RWPE2 (cell line): ENCODE measurements at regions not wholly inside any gene's neighbourhood (a gene's known extent, or its start where the extent isn't known, plus 50 kb on each side); places are given as distances from the start of the nearest gene placed in this dataset.
"Not testable (repeated sequence)": the region's sequence is repeated elsewhere in the genome, so short reads cannot be mapped to it uniquely, and the experiment has no call there.

Experiments used
- ATAC-seq: fragments of 200-7000 bp; cut with Tn5 transposase; 3 replicates; pipeline ENCODE4 v1.9.1; 2021; ENCODE audit warnings: low read depth
- DNase-seq: peaks from one replicate; pipeline ENCODE4 v3.0.0-alpha.2; 2020; ENCODE audit warnings: low spot score
- H3K27ac ChIP-seq: fragments of 450-650 bp; 2 replicates; pipeline ENCODE4 v1.5.1; 2017; ENCODE audit warnings: mild to moderate bottlenecking; ENCODE audit not compliant: poor library complexity, severe bottlenecking
- H3K27me3 ChIP-seq: fragments of 250-450 bp; sonication (Bioruptor Pico); 2 replicates; pipeline ENCODE4 v1.5.1; 2021; ENCODE audit warnings: mild to moderate bottlenecking, moderate library complexity; ENCODE audit not compliant: insufficient read depth, poor library complexity, severe bottlenecking
- H3K36me3 ChIP-seq: fragments of 250-450 bp; sonication (Bioruptor Pico); 2 replicates; pipeline ENCODE4 v1.5.1; 2020; ENCODE audit warnings: low read depth, mild to moderate bottlenecking, moderate library complexity
- H3K4me1 ChIP-seq: fragments of 250-450 bp; sonication (Bioruptor Pico); 2 replicates; pipeline ENCODE4 v1.5.1; 2021; ENCODE audit warnings: mild to moderate bottlenecking, moderate library complexity; ENCODE audit not compliant: insufficient read depth, poor library complexity, severe bottlenecking
- H3K4me3 ChIP-seq: fragments of 250-450 bp; sonication (Bioruptor Pico); 2 replicates; pipeline ENCODE4 v1.5.1; 2021; ENCODE audit warnings: mild to moderate bottlenecking, moderate library complexity; ENCODE audit not compliant: severe bottlenecking
- H3K9me3 ChIP-seq: fragments of 250-450 bp; sonication (Bioruptor Pico); 2 replicates; pipeline ENCODE4 v1.5.1; 2021; ENCODE audit warnings: mild to moderate bottlenecking, moderate library complexity; ENCODE audit not compliant: severe bottlenecking
- TF ChIP-seq, protein P1 (sequence below): fragments of 450-650 bp; IDR thresholded peaks from one replicate; pipeline ENCODE4 v1.5.1; 2017; ENCODE audit warnings: mild to moderate bottlenecking, moderate library complexity; ENCODE audit not compliant: poor library complexity, severe bottlenecking

DNA sequence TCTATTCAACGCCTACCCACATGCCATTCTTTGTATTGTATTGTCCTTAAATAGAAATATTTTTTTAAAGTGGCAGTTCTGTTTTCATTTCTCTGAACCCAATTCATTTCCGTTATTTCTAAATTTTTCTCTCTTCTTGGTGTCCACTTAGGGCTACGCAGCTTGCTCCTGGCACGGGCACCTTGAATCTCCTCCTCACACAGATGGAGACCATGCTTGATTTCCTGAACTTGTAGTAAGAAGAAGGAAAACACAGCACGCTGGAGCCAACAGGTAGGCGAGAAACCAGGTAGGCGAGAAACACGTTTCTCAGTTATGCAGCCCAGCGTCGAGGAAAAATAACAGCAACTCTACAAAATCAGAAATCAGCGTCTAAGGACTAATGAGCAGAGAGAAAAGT, 428.9 kb downstream of the STK39 start:
- H3K4me3 ChIP-seq = no peak overlapping the region
- H3K9me3 ChIP-seq = no peaks in the 10 kb centered on the region
- H3K27ac ChIP-seq = no peak overlapping the region
- no peaks in the 10 kb centered on the region for H3K27me3 ChIP-seq
- ATAC-seq (no peak), DNase-seq (no peak)
- H3K36me3 ChIP-seq = no peaks in the 10 kb centered on the region
- H3K4me1 ChIP-seq = no peaks in the 10 kb centered on the region
- TF ChIP-seq, protein P1, sequence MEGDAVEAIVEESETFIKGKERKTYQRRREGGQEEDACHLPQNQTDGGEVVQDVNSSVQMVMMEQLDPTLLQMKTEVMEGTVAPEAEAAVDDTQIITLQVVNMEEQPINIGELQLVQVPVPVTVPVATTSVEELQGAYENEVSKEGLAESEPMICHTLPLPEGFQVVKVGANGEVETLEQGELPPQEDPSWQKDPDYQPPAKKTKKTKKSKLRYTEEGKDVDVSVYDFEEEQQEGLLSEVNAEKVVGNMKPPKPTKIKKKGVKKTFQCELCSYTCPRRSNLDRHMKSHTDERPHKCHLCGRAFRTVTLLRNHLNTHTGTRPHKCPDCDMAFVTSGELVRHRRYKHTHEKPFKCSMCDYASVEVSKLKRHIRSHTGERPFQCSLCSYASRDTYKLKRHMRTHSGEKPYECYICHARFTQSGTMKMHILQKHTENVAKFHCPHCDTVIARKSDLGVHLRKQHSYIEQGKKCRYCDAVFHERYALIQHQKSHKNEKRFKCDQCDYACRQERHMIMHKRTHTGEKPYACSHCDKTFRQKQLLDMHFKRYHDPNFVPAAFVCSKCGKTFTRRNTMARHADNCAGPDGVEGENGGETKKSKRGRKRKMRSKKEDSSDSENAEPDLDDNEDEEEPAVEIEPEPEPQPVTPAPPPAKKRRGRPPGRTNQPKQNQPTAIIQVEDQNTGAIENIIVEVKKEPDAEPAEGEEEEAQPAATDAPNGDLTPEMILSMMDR = no peak

DNA sequence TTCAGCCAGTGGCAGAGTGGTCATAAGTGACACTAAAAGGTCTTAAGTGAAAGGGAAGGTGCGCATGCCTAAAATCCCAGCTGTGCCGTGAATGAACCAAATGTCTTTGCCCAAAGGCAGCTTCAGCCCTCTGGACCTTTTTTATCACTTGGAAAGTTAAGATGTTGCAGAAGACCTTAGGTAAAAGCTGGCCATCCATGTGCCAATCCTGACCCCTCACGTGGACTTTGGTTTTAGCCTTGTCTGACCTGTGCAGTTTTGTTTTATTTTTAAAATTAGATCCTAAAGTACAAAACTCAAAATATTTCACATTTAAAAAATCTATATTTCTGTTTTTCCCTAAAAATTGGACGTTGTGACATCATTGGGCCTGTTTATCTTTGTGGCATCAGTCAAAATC, 429.5 kb downstream of the STK39 start:
- no peak overlapping the region for H3K4me3 ChIP-seq
- ATAC-seq = no peak
- DNase-seq = no peak
- H3K9me3 ChIP-seq = no peaks in the 10 kb centered on the region
- TF ChIP-seq, protein P1 = no peak
- no peaks in the 10 kb centered on the region for H3K4me1 ChIP-seq
- H3K27me3 ChIP-seq = no peaks in the 10 kb centered on the region
- H3K27ac ChIP-seq = no peak overlapping the region
- no peaks in the 10 kb centered on the region for H3K36me3 ChIP-seq

DNA sequence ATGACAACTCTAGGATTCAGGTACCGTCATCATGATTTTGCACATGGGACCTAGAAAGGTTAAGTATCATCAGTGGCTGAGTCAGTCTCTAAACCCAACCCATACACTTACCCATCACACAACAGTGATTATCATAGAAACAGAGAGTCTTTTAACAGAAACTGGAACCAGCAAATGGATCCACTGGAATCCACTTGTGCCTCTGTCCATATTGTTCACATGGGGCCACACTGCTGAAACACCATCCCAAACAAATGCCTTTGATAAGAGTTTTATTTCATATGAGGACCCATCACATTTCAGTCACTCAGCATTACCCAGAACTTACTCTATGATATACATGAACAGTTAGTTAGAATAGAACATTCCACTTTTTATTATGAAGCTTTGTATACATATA, 430.0 kb downstream of the STK39 start:
- ATAC-seq = no peak
- no peak for DNase-seq
- Histone ChIP-seq H3K4me1 (no peaks in the 10 kb centered on the region), H3K36me3 (no peaks in the 10 kb centered on the region), H3K9me3 (no peaks in the 10 kb centered on the region), H3K4me3 (no peak overlapping the region), H3K27ac (no peak overlapping the region), H3K27me3 (no peaks in the 10 kb centered on the region)
- TF ChIP-seq, protein P1 = no peak

DNA sequence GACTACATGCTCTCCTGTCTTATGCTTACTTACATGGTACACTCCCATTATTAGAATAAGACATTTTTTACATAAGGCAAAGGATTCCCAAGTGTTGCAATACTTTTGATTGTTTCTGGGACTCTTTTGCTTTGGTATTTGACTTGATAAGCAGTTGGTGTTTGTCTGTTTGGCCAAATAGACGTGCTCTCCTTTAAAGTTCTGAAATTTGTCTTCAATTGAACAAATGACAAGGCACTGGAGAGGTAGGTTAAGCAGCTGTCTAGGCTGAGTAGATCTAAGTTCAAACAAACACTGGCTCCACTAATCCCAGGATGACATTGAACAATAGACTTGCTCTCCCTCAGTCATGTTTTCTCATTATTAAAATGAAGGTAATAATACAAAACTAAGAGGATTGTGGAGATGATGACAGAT, 430.5 kb downstream of the STK39 start:
- TF ChIP-seq, protein P1 = no peak
- ATAC-seq (no peak), DNase-seq (no peak)
- Histone ChIP-seq H3K27ac (no peak overlapping the region), H3K9me3 (no peaks in the 10 kb centered on the region), H3K4me1 (no peaks in the 10 kb centered on the region), H3K27me3 (no peaks in the 10 kb centered on the region), H3K36me3 (no peaks in the 10 kb centered on the region), H3K4me3 (no peak overlapping the region)

DNA sequence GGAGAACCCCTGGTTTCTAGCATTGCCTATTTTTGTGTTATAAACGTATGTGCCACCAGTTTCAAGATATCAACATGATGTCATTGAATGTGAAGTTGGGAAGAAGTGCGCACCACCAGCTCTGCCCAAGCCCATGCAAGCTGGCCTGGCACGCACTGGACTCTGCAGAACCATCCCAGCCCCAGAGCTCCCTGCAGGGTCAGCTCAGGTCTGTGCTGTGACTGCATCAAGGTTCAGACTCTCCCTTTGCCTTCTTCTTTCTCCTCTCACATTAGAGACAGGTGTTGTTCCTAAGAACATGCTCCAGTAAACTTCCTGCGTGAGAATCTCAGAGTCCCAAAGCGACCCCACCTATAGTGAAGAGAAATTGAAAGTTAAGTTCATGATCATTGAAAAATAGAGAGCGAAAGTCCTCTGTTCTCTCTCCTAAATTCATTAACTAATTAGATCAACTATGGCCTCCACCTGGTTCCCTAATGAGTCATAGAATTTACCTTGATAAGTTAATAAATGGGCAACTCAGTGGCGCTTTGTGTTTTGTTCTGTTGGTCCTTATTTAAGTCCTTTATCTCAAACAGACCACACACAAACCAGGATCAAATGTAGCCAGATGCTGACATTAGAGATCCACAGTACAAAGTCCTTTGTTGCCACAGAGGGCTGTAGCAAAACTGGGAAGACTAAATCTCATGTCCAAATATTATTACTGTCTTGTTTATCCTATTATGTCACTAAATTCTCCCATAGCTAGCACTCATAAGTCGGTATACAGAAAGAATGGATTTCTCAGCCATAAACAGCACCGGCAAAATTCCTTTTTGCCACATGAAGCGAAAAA, 432.3 kb downstream of the STK39 start:
- no peaks in the 10 kb centered on the region for H3K9me3 ChIP-seq

DNA sequence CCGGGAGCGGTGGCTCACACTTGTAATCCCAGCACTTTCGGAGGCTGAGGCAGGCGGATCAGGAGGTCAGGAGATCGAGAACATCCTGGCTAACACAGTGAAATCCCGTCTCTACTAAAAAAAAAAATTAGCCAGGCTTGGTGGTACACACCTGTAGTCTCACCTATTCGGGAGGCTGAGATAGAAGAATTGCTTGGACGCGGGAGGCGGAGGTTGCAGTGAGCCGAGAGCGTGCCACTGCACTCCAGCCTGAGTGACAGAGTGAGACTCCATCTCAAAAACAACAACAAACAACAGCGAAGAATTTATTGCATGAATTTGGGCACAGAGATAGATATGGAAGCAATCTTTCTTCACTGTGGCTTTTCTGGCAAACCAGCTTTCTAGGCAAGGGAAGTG, 432.9 kb downstream of the STK39 start:
- ATAC-seq, H3K4me3 ChIP-seq, DNase-seq, H3K36me3 ChIP-seq, H3K9me3 ChIP-seq, H3K4me1 ChIP-seq, H3K27ac ChIP-seq, H3K27me3 ChIP-seq: not testable (repeated sequence)

More for the DNA sequence above, 432.3 kb downstream of the STK39 start:
- no peaks in the 10 kb centered on the region for H3K27me3 ChIP-seq
- DNase-seq (no peak), ATAC-seq (no peak)
- H3K27ac ChIP-seq = no peak overlapping the region
- no peaks in the 10 kb centered on the region for H3K36me3 ChIP-seq
- H3K4me1 ChIP-seq = no peaks in the 10 kb centered on the region
- H3K4me3 ChIP-seq = no peak overlapping the region
- TF ChIP-seq, protein P1 = no peak

DNA sequence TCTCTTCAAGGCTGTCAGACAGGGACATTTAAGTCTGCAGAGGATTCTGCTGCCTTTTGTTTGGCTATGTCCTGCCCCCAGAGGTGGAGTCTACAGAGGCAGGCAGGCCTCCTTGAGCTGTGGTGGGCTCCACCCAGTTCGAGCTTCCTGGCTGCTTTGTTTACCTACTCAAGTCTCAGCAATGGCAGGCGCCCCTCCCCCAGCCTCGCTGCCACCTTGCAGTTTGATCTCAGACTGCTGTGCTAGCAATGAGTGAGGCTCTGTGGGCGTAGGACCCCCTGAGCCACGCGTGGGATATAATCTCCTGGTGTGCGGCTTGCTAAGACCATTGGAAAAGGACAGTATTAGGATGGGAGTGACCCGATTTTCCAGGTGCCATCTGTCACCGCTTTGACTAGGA, 437.6 kb downstream of the STK39 start:
- not testable (repeated sequence) for H3K4me3 ChIP-seq, H3K36me3 ChIP-seq, H3K27ac ChIP-seq, H3K9me3 ChIP-seq, H3K4me1 ChIP-seq, H3K27me3 ChIP-seq, DNase-seq, ATAC-seq
